NCI-H1092 treated with DMSO at 0.1 percent for 48 hours (cell line): ENCODE measurements at regions not wholly inside any gene's neighbourhood (a gene's known extent, or its start where the extent isn't known, plus 50 kb on each side); places are given as distances from the start of the nearest gene placed in this dataset.

Experiments used
- DNase-seq: peaks from one replicate; lab custom pipeline; 2025; lab: John Stamatoyannopoulos, UW

GRCh38 chr11:131052367-131052766, 136.1 kb upstream of the SNX19 start:
- no peak for DNase-seq

- no peak for DNase-seq
These were observed 139.8 kb upstream of the SNX19 start for GRCh38 chr11:131056036-131056435.

DNA sequence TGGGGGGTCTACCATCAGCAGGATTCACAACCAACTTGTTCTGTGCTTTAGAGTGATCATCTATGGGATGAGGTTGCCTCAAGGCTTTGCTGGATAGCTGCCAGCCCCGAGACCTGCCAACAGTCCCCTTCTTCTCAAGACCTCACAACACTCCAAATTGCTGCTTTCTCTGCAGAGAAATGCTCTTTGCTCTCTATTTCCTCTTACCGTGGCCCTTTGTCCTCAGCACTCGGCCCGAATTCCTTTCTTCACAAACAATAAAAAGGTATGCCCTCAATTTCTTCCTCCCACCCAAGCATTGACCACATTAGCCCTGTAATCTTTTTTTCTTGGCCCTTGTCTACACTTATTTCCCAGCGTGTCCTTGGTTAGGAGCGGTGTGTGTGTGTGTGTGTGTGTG, 147.4 kb upstream of the SNX19 start:
- DNase-seq = no peak

DNA sequence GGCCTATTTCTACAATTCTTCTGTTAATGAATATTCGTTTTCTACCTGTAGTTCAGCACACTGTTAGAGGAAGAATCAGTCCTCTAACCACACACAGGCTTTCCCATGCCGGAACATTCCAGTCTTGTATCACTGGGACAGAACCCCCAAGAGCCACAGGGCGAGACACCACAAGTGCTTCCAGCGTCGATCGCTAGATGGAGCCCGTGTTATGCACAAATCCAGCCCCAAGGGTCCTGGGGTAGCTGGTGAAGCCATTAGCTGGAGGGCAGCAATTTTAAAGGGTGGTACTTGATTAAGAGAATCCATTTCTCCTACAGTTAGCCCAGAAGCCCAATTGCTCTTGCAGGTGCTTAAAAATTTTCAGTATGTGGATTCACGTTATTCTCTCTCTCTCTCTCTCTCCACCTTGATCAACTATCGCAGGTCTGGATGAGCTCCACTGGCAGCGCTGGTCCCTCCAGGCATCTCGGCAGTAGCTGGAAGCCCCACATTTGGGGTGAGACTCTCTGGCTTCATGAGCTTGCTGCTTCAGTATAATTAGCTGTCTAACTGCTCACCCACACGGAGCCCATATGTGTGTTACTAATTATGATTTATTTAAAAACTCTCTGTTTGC, 148.2 kb upstream of the SNX19 start:
- peak; percentile 51 for DNase-seq

GRCh38 chr11:131065435-131066413, 149.4 kb upstream of the SNX19 start:
- DNase-seq = no peak

GRCh38 chr11:131066551-131066950, 150.3 kb upstream of the SNX19 start:
- DNase-seq = no peak

- no peak for DNase-seq
These were observed 154.1 kb upstream of the SNX19 start for GRCh38 chr11:131070365-131070764.

DNA sequence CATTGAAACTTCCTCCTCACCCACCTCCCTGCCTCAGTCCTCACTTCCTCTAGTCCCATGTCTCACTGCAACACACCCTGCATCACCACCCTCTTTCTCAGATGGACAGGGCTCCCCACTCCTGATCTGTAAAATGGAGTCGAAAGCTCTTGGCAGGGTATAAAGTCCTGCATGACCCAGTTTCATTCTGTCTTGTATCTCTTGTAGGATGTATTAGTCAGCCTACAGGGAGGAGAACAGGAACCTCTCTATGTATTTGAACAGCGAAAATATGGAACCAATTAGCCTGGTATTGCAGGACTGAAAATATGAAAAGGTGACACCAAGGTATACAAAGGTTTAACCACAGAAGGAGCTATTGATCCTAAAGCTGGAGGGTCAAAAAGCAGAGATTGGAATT, 156.9 kb upstream of the SNX19 start:
- no peak for DNase-seq

- DNase-seq = no peak
These were observed 158.3 kb upstream of the SNX19 start for GRCh38 chr11:131074573-131074972.

GRCh38 chr11:131077340-131077739, 161.1 kb upstream of the SNX19 start:
- DNase-seq = no peak

DNA sequence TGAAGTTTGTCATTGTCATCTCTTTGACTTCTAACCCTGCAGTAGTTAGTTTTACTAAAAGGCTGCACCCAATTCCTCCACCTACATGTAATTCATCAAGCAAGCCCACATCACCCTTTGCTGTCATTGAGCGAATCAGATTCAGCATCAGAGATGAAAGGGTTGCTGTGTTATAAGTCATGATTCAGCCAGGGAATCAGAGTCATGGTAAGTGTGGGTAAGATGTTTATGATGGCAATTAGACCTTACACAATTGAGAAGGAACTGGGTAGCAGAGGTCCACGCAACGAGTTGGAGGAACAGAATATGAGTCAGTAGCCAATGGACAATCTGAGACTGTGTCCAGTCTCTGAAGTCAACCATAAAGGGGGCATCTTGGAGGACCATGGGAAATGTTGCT, 162.8 kb upstream of the SNX19 start:
- DNase-seq = no peak

DNA sequence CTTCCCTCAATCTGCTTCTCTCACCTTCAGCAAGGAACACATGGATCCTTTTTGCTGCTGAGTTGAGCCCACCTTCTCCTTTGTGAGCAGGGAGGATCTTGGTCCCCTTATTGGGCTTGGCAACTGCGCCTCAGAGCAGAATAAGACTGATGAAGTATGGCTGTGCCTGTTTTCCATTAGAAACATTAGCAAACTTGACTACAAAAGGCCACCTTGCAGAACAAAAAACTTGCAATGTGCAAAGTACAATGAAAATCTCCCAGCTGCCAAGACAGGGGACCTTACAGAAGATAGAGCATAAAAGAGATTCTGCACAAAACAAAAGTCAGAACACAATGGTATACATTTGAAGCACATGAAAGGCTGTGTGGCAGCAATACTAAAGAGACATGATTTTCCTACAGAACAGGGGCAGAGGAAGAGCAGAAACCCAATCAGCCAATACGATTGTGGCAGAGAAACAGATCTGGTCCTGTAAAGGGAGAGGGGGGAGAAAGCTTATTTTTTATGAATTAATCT, 173.5 kb upstream of the SNX19 start:
- no peak for DNase-seq

DNA sequence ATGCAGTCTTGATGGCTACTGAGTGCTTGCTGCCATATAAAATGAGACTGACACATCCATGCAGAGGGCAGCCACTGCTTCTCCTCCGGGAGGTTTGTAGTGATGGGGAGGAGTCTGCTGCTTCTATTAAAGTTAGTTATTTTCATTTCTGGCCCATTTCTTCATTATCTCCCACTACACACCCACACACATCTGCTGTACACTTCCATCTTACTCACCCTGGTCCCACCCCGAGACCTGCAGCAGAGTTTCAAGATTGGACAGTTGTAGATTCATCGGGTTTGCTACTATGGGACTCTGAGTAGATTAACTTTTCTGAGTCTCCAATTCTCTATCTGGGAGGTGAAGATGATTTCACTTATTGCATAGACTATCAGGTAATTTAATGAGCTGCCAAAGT, 176.2 kb upstream of the SNX19 start:
- DNase-seq = no peak

- no peak for DNase-seq
These were observed 178.5 kb upstream of the SNX19 start for GRCh38 chr11:131094827-131095226.

DNA sequence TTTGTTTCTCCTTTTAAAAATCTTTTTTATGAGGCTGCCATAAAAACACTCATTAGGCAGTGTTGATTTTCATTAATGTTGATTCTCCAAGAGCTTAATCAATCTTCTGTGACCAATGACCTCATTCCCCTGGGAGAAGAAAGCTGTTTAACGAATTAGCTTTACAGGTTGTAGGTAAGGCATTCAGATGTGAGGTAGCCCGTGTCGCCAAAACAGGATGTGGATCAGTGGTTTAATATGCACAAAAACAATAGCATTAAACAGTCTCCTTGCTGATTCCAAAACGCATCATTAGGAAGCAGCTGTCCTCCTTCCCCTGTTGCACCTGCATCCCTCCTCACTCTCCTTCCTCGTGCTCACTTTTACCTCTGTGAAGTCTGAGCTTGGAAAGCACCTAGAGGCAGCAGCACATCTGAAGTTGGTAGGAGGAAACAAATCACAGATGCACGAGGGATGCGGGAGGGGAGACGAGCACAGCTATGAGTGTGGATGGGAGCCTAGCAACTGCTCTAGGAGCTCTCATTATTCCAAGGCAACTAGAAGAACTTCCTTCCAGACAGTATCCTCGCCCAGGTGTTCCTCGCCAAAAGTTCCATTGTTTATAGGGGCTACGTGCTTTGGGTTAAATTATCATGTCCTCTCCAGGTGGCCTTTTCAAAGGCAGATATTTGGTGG, 179.4 kb upstream of the SNX19 start:
- DNase-seq = no peak

- no peak for DNase-seq
These were observed 182.7 kb upstream of the SNX19 start for GRCh38 chr11:131099013-131099412.

GRCh38 chr11:131099746-131100145, 183.5 kb upstream of the SNX19 start:
- DNase-seq = no peak

- no peak for DNase-seq
These were observed 192.5 kb upstream of the SNX19 start for GRCh38 chr11:131108760-131109159.

- DNase-seq = no peak
These were observed 193.0 kb upstream of the SNX19 start for GRCh38 chr11:131109257-131109656.

GRCh38 chr11:131109790-131110189, 193.5 kb upstream of the SNX19 start:
- no peak for DNase-seq

DNA sequence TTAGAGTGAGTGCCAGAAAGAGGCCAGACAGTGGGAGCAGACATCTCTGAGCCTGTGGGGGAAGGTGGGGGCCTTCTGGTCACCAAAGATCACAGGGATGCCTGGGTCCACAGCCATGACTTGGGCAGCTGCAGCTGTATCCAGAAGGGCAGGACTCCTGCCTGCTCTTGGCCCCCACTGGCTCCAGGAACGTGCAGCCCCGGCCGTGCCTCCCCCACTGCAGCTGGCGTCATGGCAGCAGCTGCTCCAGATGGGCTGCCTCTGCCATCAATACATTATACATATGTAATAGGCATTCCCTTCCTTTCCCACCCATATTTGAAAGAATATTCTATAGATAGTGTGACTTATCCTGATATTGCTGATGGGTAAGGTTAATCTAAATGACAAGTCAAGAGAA, 195.5 kb upstream of the SNX19 start:
- DNase-seq = no peak

DNA sequence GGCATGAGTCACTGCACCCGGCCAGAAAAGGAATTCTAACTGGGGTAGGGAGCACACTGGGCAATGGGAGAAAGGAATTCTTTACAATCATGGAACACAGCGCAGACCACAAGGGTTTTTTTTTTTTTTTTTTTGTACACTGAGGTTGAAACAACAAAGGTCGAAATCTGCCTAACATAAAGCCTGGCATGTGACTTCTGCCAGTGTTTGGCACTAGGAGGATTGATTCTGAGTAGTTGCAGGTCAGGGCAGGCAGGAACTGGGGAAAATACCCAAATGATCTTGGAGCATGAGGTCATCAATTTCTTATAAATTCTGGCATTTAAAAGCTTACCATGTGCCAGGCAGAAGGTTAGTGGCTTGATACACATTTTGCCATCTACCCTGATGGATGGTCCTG, 202.0 kb upstream of the SNX19 start:
- DNase-seq = no peak
